Mesenchymal stem cell (in vitro differentiated cells and primary cell): ENCODE measurements at regions not wholly inside any gene's neighbourhood (a gene's known extent, or its start where the extent isn't known, plus 50 kb on each side); places are given as distances from the start of the nearest gene placed in this dataset.

Experiments
- DNase-seq: peaks from one replicate; pipeline ENCODE4 v3.0.0-alpha.2; 2013
- H2AFZ ChIP-seq: one replicate; pipeline ENCODE4 v1.6.1; 2013; ENCODE audit warnings: low read depth, mild to moderate bottlenecking, control low read depth, inconsistent platforms, low read length, moderate library complexity
- H2AK5ac ChIP-seq: 2 replicates; pipeline ENCODE4 v1.6.1; 2013; ENCODE audit warnings: low read length, moderate library complexity, mild to moderate bottlenecking, inconsistent platforms; ENCODE audit not compliant: severe bottlenecking
- H2BK120ac ChIP-seq: one replicate; pipeline ENCODE4 v1.6.1; 2013; ENCODE audit warnings: low read depth, mild to moderate bottlenecking, inconsistent platforms, low read length, moderate library complexity
- H2BK12ac ChIP-seq, 2 experiments: one replicate each; pipeline ENCODE4 v1.6.1; 2013; ENCODE audit warnings: inconsistent platforms in 2 of 2, low read length in 2 of 2, mild to moderate bottlenecking in 2 of 2, moderate library complexity in 2 of 2, control low read depth in 1 of 2
- H2BK15ac ChIP-seq: one replicate; pipeline ENCODE4 v1.6.1; 2013; ENCODE audit warnings: mild to moderate bottlenecking, low read depth, inconsistent platforms; ENCODE audit not compliant: poor library complexity, severe bottlenecking
- H2BK5ac ChIP-seq: 2 replicates; pipeline ENCODE4 v1.6.1; 2013; ENCODE audit warnings: low read depth, mild to moderate bottlenecking, low read length, control low read depth, inconsistent platforms; ENCODE audit not compliant: poor library complexity, severe bottlenecking
- H3K14ac ChIP-seq, 2 experiments: one replicate each; pipeline ENCODE4 v1.6.1; 2013; ENCODE audit warnings: inconsistent platforms in 2 of 2, low read length in 2 of 2, control low read depth in 1 of 2, mild to moderate bottlenecking in 1 of 2, moderate library complexity in 1 of 2
- H3K18ac ChIP-seq, 2 experiments: one replicate each; pipeline ENCODE4 v1.6.1; 2013; ENCODE audit warnings: inconsistent platforms in 2 of 2, low read length in 2 of 2, control low read depth in 1 of 2, low read depth in 1 of 2, mild to moderate bottlenecking in 1 of 2
- H3K23ac ChIP-seq, 2 experiments: one replicate each; pipeline ENCODE4 v1.6.1; 2013; ENCODE audit warnings: inconsistent platforms in 2 of 2, low read length in 2 of 2, mild to moderate bottlenecking in 2 of 2, moderate library complexity in 2 of 2, control low read depth in 1 of 2
- H3K27ac ChIP-seq: 2 replicates; pipeline ENCODE4 v1.5.1; 2013; ENCODE audit warnings: mild to moderate bottlenecking, moderate library complexity, low read length, control low read depth, inconsistent platforms; ENCODE audit not compliant: poor library complexity, severe bottlenecking
- H3K27me3 ChIP-seq, 2 experiments: 2 replicates each; pipeline versions ENCODE4 v1.6.1 to v1.7.0; 2013; ENCODE audit warnings: low read length in 2 of 2, mild to moderate bottlenecking in 2 of 2, moderate library complexity in 2 of 2, control low read depth in 1 of 2, inconsistent platforms in 1 of 2; ENCODE audit not compliant: control insufficient read depth in 1 of 2, insufficient read depth in 1 of 2
- H3K36me3 ChIP-seq, 2 experiments: 2 replicates each; pipeline versions ENCODE4 v1.6.1 to v1.7.0; 2013; ENCODE audit warnings: low read length in 2 of 2, control low read depth in 1 of 2, inconsistent platforms in 1 of 2, low read depth in 1 of 2, mild to moderate bottlenecking in 1 of 2; ENCODE audit not compliant: insufficient read depth in 2 of 2, control insufficient read depth in 1 of 2
- H3K4ac ChIP-seq, 2 experiments: one replicate each; pipeline ENCODE4 v1.6.1; 2013; ENCODE audit warnings: inconsistent platforms in 2 of 2, low read length in 2 of 2, mild to moderate bottlenecking in 2 of 2, moderate library complexity in 2 of 2, control low read depth in 1 of 2, low read depth in 1 of 2
- H3K4me1 ChIP-seq: 2 replicates; pipeline ENCODE4 v1.6.1; 2013; ENCODE audit warnings: low read depth, low read length, control low read depth; ENCODE audit not compliant: control insufficient read depth, insufficient read depth
- H3K4me2 ChIP-seq: 2 replicates; pipeline ENCODE4 v1.6.1; 2013; ENCODE audit warnings: low read length, mild to moderate bottlenecking, inconsistent platforms; ENCODE audit not compliant: poor library complexity, severe bottlenecking
- H3K4me3 ChIP-seq, 2 experiments: 2 replicates each; pipeline versions ENCODE4 v1.5.1 to v1.7.0; 2013; ENCODE audit warnings: low read length in 2 of 2, mild to moderate bottlenecking in 2 of 2, control low read depth in 1 of 2, low read depth in 1 of 2; ENCODE audit not compliant: insufficient read depth in 1 of 2
- H3K79me1 ChIP-seq: replicated peaks from 2 replicates; pipeline ENCODE4 v1.6.1; 2013; ENCODE audit warnings: mild to moderate bottlenecking, control low read depth, low read length, inconsistent platforms; ENCODE audit not compliant: poor library complexity, severe bottlenecking
- H3K9ac ChIP-seq: 2 replicates; pipeline ENCODE4 v1.7.0; 2013; ENCODE audit warnings: mild to moderate bottlenecking, low read length, moderate library complexity
- H3K9me3 ChIP-seq: 2 replicates; pipeline ENCODE4 v1.7.0; 2013; ENCODE audit warnings: mild to moderate bottlenecking, low read length; ENCODE audit not compliant: control insufficient read depth
- H4K8ac ChIP-seq: one replicate; pipeline ENCODE4 v1.6.1; 2013; ENCODE audit warnings: inconsistent platforms, mild to moderate bottlenecking, low read length, moderate library complexity
- H4K91ac ChIP-seq: one replicate; pipeline ENCODE4 v1.6.1; 2013; ENCODE audit warnings: mild to moderate bottlenecking, low read length, inconsistent platforms
- WGBS: methylation state at CpG from one replicate; pipeline ENCODE4 v1.1.7; 2013; ENCODE audit warnings: mixed read lengths; 5-methylcytosine and 5-hydroxymethylcytosine counted together

DNA sequence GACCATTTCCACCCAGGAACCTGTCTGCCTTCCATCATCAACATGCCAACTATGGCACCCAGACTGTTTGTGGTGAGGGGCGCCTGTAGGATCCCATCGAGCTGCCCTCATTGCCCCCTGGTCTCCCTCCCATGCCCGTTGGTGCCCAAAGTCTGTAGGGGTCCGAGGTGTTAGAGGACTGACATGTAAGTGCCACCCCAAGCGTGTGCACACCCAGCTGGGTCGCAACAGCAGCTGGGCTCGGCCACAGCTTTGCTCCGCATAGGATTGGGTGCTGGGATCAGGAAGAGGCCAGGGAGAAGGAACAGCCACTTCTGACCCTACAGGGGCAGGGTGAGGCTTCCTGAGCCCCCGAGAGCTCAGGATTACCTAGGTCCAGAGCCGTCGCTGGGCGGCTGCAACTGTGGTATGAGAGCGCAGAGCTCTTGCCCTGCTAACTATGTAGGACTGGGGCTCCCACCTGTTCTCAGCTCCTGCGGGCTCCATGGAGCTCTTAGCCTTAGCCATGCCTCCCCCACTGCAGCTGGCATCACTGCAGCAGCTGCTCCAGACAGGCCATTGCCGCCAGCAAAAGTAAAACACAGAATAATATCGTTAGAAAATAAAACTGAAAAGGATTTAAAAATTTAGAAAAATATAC lies 1160.3 kb downstream of the FSTL5 start:
- Histone ChIP-seq H3K4me2 (no peak overlapping the region), H3K4ac (no peak overlapping the region), H3K18ac (no peak overlapping the region), H3K27me3 (no peaks in the 10 kb centered on the region), H3K9me3 (peaks cover 11% of the 10 kb centered on the region), H2BK12ac (no peak overlapping the region), H2BK15ac (no peak overlapping the region), H2AFZ (no peak overlapping the region), H3K36me3 (no peaks in the 10 kb centered on the region), H2BK5ac (no peak overlapping the region), H3K4me3 (no peak overlapping the region), H3K79me1 (no peaks in the 10 kb centered on the region), H3K9ac (no peak overlapping the region), H3K27ac (no peak overlapping the region), H4K8ac (no peak overlapping the region), H3K4me1 (no peaks in the 10 kb centered on the region), H3K23ac (no peak overlapping the region), H3K14ac (no peak overlapping the region), H2AK5ac (no peak overlapping the region), H2BK120ac (no peak overlapping the region), H4K91ac (no peak overlapping the region)
- no peak for DNase-seq
- WGBS: 88% methylated on average over 14 of the region's 16 CpGs

DNA sequence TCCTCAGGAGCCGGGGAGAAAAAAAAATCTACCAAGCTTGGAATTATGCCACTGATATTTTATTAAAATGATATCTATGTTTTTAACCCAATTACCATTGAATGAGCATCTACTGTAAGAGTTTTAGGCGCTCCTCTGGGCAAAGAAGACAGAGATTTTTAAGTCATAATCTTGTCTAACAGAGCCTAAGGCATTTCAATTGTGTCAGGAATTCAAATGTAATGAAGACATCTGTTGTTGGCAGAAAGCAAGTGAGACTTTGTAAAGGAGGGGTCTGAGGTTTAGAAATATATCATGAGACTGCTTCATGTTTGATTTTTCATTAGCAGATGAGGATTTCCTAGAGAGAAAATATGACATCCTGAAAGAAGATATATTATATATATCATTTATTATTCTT lies 1158.1 kb downstream of the FSTL5 start:
- DNase-seq: no peak
- no peak overlapping the region for H2BK120ac ChIP-seq
- H3K27ac ChIP-seq: no peak overlapping the region
- no peak overlapping the region for H3K23ac ChIP-seq
- no peaks in the 10 kb centered on the region for H3K79me1 ChIP-seq
- no peaks in the 10 kb centered on the region for H3K4me1 ChIP-seq
- no peak overlapping the region for H2AFZ ChIP-seq
- 76% methylated on average over 1 of the region's 2 CpGs for whole genome bisulfite sequencing
- H2BK5ac ChIP-seq: no peak overlapping the region
- H4K91ac ChIP-seq: no peak overlapping the region
- no peak overlapping the region for H3K4me3 ChIP-seq
- H3K9ac ChIP-seq: no peak overlapping the region
- no peaks in the 10 kb centered on the region for H3K27me3 ChIP-seq
- H2BK15ac ChIP-seq: no peak overlapping the region
- no peak overlapping the region for H2BK12ac ChIP-seq
- H3K4ac ChIP-seq: no peak overlapping the region
- H4K8ac ChIP-seq: no peak overlapping the region
- no peak overlapping the region for H2AK5ac ChIP-seq
- H3K14ac ChIP-seq: no peak overlapping the region
- no peaks in the 10 kb centered on the region for H3K36me3 ChIP-seq
- H3K9me3 ChIP-seq: peaks cover 12% of the 10 kb centered on the region
- no peak overlapping the region for H3K18ac ChIP-seq
- H3K4me2 ChIP-seq: no peak overlapping the region

DNA sequence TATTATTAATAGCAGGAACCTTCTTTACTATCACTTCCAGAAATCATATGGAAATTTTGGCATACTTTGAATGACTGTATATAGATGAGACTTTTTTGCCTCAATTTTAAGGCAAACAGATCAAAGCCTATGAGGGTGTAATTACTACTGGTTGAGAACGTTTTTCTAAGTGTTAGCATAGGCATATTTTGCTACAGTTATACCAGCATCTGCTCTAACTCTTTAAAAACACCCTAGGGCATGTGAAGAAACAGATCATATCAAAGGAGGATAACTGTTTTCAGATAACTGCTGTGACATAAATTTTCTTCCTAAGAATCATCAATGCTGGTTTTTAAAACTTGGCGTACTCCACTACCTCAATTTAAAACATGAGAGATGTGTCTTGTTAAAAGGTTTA lies 1155.3 kb downstream of the FSTL5 start:
- H3K27ac ChIP-seq: no peak overlapping the region
- no peak overlapping the region for H2AK5ac ChIP-seq
- no peaks in the 10 kb centered on the region for H3K36me3 ChIP-seq
- no peak overlapping the region for H4K8ac ChIP-seq
- no peak overlapping the region for H3K14ac ChIP-seq
- no peak overlapping the region for H2BK5ac ChIP-seq
- H3K18ac ChIP-seq: no peak overlapping the region
- H2AFZ ChIP-seq: no peak overlapping the region
- no peaks in the 10 kb centered on the region for H3K4me1 ChIP-seq
- H3K4ac ChIP-seq: no peak overlapping the region
- no peaks in the 10 kb centered on the region for H3K27me3 ChIP-seq
- H2BK15ac ChIP-seq: no peak overlapping the region
- no peak overlapping the region for H2BK120ac ChIP-seq
- peaks cover 4% of the 10 kb centered on the region for H3K9me3 ChIP-seq
- H2BK12ac ChIP-seq: no peak overlapping the region
- H3K4me2 ChIP-seq: no peak overlapping the region
- H3K4me3 ChIP-seq: no peak overlapping the region
- H3K79me1 ChIP-seq: no peaks in the 10 kb centered on the region
- DNase-seq: no peak
- H3K9ac ChIP-seq: no peak overlapping the region
- no CpG with 5 or more reads among the region's 2 CpGs for WGBS
- H3K23ac ChIP-seq: no peak overlapping the region
- no peak overlapping the region for H4K91ac ChIP-seq

DNA sequence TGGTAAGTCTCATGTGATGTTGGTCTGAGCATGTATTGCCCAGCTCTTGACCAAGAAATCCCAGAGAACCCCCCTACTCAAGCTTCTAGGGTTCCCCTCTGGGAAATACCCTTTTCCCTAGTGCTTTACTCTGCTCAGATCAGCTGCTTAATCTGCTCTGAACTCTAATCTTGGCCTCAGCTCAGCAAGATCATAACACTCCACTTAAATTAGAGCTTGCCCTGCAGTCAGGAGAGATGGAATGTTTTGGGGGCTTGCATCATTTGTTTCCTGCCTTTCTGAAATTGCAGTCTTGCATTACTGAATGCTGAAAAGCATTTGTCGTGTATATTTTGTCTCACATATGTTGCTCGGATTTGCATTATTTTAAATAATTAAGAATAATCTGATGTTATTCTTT lies 1153.6 kb downstream of the FSTL5 start:
- Histone ChIP-seq H3K14ac (no peak overlapping the region), H3K18ac (no peak overlapping the region), H2BK120ac (no peak overlapping the region), H3K27ac (no peak overlapping the region), H2AK5ac (no peak overlapping the region), H3K23ac (no peak overlapping the region), H2AFZ (no peak overlapping the region), H2BK5ac (no peak overlapping the region), H4K91ac (no peak overlapping the region), H3K27me3 (no peaks in the 10 kb centered on the region), H3K9ac (no peak overlapping the region), H2BK15ac (no peak overlapping the region), H3K4me2 (no peak overlapping the region), H2BK12ac (no peak overlapping the region), H3K4me3 (no peak overlapping the region), H3K4ac (no peak overlapping the region), H3K4me1 (no peaks in the 10 kb centered on the region), H3K36me3 (no peaks in the 10 kb centered on the region), H4K8ac (no peak overlapping the region), H3K9me3 (peaks cover 4% of the 10 kb centered on the region), H3K79me1 (no peaks in the 10 kb centered on the region)
- WGBS: no CpG with 5 or more reads among the region's 2 CpGs
- no peak for DNase-seq
